ENCODE measurements at regions not wholly inside any gene's neighbourhood (a gene's known extent, or its start where the extent isn't known, plus 50 kb on each side); places are given as distances from the start of the nearest gene placed in this dataset.

GRCh38 chr2:20507166-20507692 is 60.4 kb downstream of the RHOB start:
- peaks cover 0 to 3% (median 0%) of the 10 kb centered on the region in 6 donors for H3K4me1 ChIP-seq
- H3K27ac ChIP-seq: peak overlapping the region in 6 of 8 donors; percentile 13 to 56 (median 40)
- intact Hi-C loops (cut with DNase I; ENCODE audit: low total_unique reads): no loop called here
- DNase-seq: peak; percentile 40
- TF ChIP-seq CTCF (IDR thresholded peaks at IDR 0.05 in 8 of 11, conservative IDR thresholded peaks at IDR 0.05 in 3 of 11) (no peak), POLR2A (IDR thresholded peaks at IDR 0.05) (no peak), POLR2AphosphoS5 (IDR thresholded peaks at IDR 0.05) (no peak)
- no peaks in the 10 kb centered on the region for H3K36me3 ChIP-seq
- H3K9me3 ChIP-seq: no peaks in the 10 kb centered on the region
- 26 to 39% (median 35%) methylated on average over 5 of the region's 5 CpGs for WGBS, 5 donors
- H3K4me3 ChIP-seq: no peak overlapping the region
- no peaks in the 10 kb centered on the region for H3K27me3 ChIP-seq (replicated peaks in 1 of 7)

DNA sequence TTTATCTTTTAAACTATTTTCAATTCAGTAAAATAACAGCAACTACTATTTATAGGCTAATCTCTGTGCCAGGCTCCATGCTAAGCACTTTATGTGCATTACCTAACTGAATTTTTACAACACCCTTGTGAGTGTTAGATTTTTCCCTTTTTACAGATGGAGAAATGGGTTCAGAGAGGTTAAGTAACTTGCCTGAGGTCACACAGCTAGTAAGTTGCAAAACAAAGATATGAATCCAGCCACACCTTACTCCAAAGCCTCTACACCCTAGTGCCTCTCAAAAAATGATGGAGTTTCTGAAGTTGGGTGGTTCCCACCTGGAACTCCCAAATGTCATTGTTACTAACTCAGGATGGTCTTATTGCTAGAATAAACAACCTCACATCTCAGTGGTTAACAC is 60.8 kb downstream of the RHOB start:
- H3K9me3 ChIP-seq: no peaks in the 10 kb centered on the region
- H3K4me1 ChIP-seq: peaks cover 0 to 3% (median 0%) of the 10 kb centered on the region in 6 donors
- H3K27me3 ChIP-seq (replicated peaks in 1 of 7): no peaks in the 10 kb centered on the region
- intact Hi-C loops (cut with DNase I; ENCODE audit: low total_unique reads): no loop called here
- H3K27ac ChIP-seq: peak overlapping the region in 5 of 8 donors; percentile 29 to 56 (median 42)
- no peak for DNase-seq
- H3K36me3 ChIP-seq: no peaks in the 10 kb centered on the region
- no peak for TF ChIP-seq POLR2A (IDR thresholded peaks at IDR 0.05)
- TF ChIP-seq CTCF (IDR thresholded peaks at IDR 0.05 in 8 of 11, conservative IDR thresholded peaks at IDR 0.05 in 3 of 11): no peak
- TF ChIP-seq POLR2AphosphoS5 (IDR thresholded peaks at IDR 0.05): no peak
- no peak overlapping the region for H3K4me3 ChIP-seq

DNA sequence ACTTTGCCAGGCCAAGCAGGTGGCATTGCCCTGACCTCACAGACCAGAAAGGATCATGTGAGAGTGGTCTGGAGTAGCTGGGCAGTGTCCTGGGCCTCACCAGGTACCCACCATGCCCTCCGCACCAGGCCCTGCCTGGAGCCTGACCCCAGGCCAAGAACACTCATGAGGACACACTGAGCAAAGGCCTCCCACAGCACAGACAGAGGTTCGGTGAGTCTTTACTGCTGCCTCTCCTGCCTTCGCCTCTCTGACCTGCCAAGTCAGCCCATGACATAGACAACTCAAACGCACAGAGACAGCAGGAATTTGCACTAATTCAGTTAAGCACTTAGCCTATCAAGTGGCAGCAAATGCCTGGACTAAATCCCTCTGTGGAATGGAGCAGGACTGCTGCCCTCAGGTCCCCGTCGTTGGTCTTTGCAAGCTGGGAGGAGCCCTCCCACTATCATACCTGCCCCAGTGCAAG is 62.5 kb downstream of the RHOB start:
- 76 to 91% (median 88%) methylated on average over 6 of the region's 6 CpGs for WGBS, 5 donors
- no peak overlapping the region for H3K27ac ChIP-seq
- H3K4me3 ChIP-seq: no peak overlapping the region
- no peaks in the 10 kb centered on the region for H3K9me3 ChIP-seq
- peaks cover 0 to 3% (median 0%) of the 10 kb centered on the region in 6 donors for H3K4me1 ChIP-seq
- intact Hi-C loops (cut with DNase I; ENCODE audit: low total_unique reads): no loop called here
- no peaks in the 10 kb centered on the region for H3K36me3 ChIP-seq
- DNase-seq: no peak
- H3K27me3 ChIP-seq (replicated peaks in 1 of 7): no peaks in the 10 kb centered on the region
- TF ChIP-seq POLR2A (IDR thresholded peaks at IDR 0.05) (no peak), CTCF (IDR thresholded peaks at IDR 0.05 in 8 of 11, conservative IDR thresholded peaks at IDR 0.05 in 3 of 11) (no peak), POLR2AphosphoS5 (IDR thresholded peaks at IDR 0.05) (no peak)

DNA sequence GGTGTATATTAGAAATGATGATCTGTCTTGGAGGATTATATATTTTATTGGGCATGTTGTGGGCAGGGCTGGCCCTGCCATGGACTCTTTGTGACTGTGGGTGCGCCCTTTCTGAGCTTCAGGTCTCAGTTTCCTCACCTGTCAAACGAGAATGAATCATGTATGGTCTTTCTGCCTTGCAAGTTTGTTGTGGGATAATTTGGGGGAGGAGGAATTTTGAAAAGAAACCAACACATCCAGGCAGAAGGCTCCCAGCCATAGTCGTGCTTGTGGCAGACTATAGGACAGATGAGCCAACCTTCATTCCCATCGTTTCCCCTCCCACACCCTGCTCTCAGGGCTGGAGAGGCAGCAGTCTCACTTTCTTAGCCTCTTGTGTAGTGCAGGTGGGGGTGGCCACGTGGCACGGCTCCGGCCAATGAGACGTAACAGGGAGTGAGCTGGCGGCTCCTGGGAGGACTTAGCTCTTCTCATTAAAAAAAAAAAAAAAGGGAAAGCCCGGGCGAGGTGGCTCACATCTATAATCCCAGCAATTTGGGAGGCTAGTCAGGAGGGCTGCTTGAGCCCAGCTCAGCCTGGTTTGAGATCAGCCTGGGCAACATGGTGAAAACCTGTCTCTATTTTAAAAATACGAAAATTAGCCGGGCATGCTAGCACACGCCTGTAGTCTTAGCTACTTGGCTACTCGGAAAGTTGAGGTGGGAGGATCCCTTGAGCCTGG is 63.1 kb downstream of the RHOB start:
- Histone ChIP-seq H3K4me3 (no peak overlapping the region), H3K27me3 (replicated peaks in 1 of 7) (no peaks in the 10 kb centered on the region), H3K4me1 (peaks cover 0 to 3% (median 0%) of the 10 kb centered on the region in 6 donors), H3K36me3 (no peaks in the 10 kb centered on the region), H3K27ac (no peak overlapping the region), H3K9me3 (peaks cover 0 to 3% (median 0%) of the 10 kb centered on the region in 8 donors)
- DNase-seq: no peak
- TF ChIP-seq CTCF (IDR thresholded peaks at IDR 0.05 in 8 of 11, conservative IDR thresholded peaks at IDR 0.05 in 3 of 11) (no peak), POLR2A (IDR thresholded peaks at IDR 0.05) (no peak), POLR2AphosphoS5 (IDR thresholded peaks at IDR 0.05) (no peak)
- WGBS, 5 donors: 70 to 84% (median 75%) methylated on average over 15 of the region's 15 CpGs
- intact Hi-C loops (cut with DNase I; ENCODE audit: low total_unique reads): no loop called here

All from spleen (tissue), 11 donors.